AG08395 (cell line): ENCODE measurements at regions not wholly inside any gene's neighbourhood (a gene's known extent, or its start where the extent isn't known, plus 50 kb on each side); places are given as distances from the start of the nearest gene placed in this dataset.

Experiments used
- DNase-seq: peaks from one replicate; pipeline ENCODE4 v3.0.0; 2012; ENCODE audit warnings: mixed read lengths, low spot score

- DNase-seq, result no peak
Measured at GRCh38 chr1:58310469-58310868, 236.1 kb downstream of the OMA1 start.

DNA sequence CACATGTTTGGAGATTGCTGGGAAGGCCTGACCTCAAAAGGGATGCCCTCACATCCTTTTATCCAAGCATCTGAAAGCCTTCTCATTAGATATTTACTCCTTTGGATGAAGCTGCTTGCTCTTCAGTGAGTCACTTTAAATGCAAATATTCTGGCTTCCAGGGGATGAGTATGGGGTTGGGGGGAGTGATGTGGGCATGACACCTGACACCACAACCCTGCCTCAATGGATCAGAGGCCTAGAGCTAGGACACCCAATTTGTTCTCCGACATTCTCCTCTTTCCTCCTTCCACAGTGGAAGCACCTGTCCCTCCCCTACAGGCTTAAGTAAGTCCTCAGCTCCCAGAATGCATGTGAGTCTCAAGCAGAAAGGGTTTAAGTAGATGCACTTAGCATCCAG is 238.3 kb downstream of the OMA1 start:
- no peak for DNase-seq

GRCh38 chr1:58307431-58307830 is 239.1 kb downstream of the OMA1 start:
- no peak for DNase-seq

DNA sequence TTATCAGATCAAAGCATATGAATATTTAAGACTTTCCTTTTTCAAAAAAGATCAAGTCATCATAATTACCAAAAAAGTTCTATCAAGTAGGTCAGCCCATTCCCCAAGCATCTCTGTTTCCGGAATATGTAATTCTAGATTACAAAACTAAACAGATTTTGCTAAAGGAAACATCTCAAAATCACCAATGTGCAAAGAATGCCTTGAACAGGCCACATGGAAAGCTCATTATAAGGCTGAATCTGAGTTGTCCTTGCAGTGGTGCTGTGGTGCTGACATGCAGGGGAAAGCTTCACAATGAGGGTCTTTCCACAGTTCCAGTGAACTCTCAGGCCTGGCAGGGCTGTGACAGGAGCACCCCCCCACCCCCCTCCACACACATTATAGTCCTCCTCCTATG is 240.9 kb downstream of the OMA1 start:
- no peak for DNase-seq

DNA sequence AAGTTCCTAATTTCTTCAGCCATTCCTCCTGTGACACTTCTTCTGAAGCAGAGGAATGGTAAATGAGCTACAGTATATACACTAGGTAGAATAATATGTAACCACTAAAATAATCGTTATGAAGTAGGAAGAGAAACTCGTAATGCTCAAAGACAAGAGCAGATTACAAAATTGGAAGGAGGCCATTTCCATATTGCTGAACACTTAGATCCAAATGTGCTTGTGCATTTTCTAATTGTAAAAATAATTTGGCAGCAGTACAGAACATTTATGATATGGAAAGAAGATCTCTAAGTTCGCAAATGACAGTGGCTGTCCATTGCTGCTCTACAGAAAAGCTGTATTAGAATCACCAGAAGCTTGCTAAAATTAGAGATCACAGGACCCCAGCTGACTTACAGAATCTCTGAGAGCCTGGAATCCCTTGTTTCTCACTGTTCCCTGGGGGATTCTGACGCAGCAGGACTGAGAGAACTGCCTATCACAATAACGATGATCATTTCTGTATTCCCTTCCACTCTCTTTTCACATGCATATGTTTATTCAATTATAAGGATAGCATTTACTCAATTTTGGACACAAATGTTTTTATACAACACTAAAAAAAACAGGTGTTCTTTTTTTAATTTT is 242.1 kb downstream of the OMA1 start:
- no peak for DNase-seq

- no peak for DNase-seq
Measured at GRCh38 chr1:58303841-58304240, 242.7 kb downstream of the OMA1 start.

DNA sequence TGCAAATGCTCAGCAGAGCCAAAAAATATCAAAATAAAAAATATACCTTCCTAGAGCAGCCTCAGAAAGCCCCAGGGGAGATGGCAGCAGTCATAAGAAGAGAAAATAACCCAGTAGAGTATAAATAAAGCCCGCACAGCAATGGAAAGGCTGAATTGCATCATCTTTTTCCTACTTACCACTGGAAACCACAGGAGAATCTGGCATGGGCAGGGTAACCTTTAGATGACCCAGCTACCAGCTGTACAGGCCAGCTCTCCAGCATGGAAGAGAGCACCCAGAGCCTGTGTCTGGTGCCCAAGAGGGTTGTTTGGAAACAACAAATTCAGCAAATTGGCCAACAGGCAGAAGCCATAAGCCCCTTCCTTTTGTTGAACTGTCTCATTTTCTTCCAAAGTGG is 253.1 kb downstream of the OMA1 start:
- DNase-seq, result no peak

DNA sequence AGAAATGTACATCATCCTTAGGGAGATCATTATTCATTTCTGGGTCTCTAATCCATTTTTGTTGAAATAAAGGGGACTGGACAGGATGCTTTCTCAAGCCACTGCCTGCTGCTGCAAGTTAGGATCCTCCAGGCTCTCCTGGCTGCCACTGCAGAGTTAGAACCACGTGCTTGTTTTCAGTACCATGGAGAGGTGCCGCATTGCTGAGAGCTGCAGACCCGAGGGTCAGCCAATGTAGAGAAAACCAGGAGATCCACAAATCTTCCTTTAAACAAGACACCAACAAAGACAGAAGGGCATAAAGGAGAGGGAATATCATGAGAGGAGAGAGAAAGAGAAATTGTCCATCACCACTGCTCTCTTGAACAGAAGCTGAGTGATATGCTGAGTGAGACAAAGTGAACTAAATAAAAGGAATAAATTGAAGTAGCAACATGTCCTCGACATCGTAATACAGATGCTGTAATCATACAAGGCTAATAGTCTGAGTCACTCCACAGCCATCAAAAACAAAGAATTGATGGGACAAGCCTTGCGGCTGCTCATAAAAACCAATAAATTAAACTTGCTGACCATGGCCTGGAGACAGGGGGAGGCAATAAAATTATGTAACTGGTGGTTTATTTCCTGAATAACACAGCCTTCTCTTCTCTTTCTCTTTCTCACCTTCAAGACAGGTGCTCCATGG is 255.7 kb downstream of the OMA1 start:
- peak; percentile 31 for DNase-seq

- DNase-seq, result no peak
Measured at GRCh38 chr1:58288624-58289142, 257.8 kb downstream of the OMA1 start.

DNA sequence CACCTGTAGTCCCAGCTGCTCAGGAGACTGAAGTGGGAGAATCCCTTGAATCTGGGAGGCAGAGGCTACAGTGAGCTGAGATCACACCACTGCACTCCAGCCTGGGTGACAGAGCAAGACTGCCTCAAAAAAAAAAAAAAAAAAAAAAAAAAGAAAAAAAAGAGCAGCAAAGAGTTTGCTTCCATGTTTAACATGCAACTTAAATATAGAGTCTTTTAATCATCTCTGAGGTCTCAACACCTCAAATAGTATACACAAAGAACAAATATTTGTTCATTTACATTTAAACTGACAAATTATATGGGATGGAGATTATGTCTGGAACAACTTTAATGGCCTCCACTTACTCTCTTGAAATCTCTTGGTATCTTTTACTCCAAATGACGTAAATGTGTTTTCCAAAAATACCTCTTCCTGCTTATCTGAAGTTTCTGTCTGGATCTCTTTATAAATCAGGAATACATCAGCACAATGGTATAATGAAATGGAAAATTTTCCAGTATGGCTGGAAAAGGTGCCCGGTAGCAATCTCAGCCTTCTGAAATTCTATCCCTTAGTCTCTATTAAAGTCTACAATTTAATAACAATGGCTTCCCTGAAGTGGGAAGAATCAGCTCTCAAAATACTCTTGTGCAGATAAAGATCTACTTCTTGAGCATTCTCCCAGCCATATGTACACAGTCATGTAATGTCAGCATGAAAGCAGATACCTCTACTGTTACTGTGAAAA is 258.5 kb downstream of the OMA1 start:
- no peak for DNase-seq

- DNase-seq, result no peak
Measured at GRCh38 chr1:58284225-58284510, 262.4 kb downstream of the OMA1 start.

GRCh38 chr1:58283388-58284224 is 262.9 kb downstream of the OMA1 start:
- DNase-seq, result no peak

DNA sequence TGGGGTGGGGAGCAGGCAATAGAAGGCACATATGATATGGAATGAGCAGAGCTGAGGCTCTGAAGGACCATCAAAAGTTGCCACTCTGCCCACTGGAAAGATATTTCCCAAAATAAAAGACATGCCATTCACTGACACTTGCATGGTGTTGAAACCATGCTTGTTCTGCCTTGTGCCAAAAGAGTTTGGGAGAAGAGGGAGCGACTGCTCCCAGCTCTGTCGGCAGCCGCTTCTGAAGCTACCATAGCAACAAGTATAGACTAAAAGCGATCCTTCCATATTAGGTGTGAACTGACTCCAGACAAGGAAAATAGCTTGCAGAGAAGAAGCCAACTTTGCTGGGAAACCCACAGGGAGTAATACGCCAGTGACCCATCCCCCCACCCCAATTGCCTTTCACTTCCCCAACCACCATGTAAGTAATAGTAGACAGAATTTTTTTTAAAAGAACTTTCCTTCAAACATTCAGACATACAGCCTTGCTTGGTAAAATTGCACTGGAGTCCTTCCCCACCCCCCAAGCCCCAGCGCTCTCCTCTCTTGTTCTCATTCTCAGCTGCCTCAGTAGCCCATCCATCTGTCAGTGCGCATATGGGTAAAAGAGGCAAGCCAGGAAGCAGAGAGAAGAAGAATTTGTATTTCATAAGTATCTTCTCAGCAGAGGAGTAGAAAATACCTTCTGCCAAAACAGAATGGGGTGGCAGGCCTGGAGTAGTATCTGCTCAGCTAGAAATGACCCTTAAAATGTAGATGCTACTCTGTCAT is 263.7 kb downstream of the OMA1 start:
- no peak for DNase-seq

DNA sequence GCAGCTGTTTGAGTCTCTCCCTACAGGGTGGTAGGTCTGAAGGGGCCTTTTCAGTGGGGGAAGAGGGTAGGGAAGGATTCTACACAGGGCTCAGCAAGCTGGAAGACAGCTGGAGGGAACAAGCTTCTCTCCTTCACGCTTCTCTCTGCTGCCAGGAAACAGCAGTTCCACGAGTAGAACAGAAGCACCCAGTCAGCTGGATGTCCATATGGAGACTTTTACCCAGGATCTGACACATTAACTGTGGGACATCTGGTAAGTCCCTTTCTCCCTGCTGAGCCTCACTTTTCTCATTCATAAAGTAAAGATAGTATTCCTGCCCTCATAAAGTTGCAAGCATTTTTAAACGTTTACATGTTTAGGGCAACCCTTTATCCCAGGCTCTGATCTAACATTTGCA is 280.3 kb downstream of the OMA1 start:
- no peak for DNase-seq

DNA sequence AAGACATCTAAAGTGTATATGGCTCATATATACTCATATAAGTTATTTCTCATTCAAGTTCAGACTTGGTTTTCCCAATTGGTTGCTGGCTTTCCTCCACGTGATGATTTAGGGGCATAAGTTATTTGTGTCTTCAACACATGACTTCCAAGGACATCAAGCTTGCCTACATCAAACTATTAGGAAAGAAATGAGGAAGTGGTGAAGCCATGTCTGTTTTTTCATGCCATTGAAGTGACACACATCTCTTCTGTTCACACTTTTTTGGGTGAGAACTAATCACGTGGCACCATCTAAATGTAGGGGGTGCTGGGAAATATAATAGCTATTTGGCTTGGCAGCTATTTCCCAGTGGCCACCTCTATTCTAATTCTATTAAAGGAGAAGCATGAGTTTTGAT is 282.1 kb downstream of the OMA1 start:
- DNase-seq, result no peak

DNA sequence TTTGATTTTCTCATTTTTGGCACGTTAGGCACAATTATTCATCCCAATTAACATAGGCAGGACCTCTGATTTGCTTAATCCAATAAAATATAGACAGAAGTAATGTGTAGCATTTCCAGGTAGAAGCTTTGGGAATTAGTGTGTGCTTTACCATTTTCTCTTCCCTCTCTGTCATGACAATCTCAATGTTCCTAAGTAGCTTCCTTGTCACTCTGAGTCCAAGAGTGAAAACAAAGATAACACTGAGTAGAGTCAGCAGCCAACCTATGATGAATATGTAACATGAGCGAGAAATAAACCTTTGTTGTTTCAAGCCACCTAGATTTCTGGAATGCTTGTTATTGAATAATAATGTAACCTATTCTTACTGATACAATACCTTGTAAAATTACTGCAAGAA is 283.8 kb downstream of the OMA1 start:
- no peak for DNase-seq

GRCh38 chr1:58258082-58258481 is 288.4 kb downstream of the OMA1 start:
- no peak for DNase-seq

DNA sequence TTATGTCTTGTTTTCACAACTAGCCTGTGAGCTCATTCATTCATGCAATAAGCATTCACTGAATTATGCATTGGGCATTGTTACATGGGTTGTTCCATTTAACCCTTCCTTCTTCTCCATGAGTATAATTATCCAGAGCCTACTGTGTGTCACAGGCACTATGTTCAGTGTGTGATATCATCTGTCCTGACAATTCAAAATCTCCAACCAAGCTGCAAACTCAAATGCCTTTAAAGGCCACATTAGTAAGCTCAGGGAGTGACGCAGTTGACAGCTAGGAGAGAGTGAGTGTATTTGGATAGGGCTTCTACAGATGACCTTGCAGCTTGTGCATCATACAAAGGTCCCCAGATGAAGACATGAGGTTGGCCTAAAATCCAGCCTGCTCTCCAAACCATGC is 289.5 kb downstream of the OMA1 start:
- no peak for DNase-seq

- no peak for DNase-seq
Measured at GRCh38 chr1:58256546-58256945, 290.0 kb downstream of the OMA1 start.

DNA sequence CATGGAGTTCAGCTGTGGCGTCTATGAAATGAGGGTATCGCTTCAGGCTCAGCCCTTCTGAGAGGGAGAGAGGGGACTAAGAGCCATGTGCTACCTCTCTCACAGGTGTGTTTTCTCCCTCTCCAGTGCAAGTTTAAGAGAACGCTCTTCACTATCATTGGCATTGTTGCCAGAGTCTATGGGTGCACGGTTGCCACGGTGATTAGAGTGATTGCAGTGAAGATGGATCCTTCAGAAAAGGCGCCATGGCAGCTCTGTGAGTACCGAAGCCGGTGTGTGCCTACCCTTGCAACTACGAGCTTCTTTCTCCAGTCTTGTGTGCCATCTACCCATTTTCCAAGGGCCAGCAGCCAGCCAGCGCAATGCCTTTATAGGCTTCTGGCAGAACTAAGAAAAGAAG is 290.5 kb downstream of the OMA1 start:
- DNase-seq, result no peak

DNA sequence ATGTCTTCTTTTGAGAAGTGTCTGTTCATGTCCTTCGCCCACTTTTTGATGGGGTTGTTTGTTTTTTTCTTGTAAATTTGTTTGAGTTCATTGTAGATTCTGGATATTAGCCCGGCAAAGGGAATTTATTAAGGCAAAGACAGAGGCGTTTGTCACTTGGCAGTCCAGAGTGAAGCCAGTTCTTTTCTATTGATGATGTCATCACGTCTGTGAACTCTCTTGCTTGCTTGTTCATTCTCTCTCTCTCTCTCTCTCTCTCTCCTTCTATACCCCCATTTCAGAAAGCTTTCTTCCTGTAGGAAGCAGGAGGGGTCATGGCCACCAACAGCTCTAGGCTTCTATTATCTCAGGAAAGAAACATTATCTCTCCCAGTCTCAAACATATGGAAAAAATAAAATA is 291.3 kb downstream of the OMA1 start:
- no peak for DNase-seq
